ENCODE measurements at regions not wholly inside any gene's neighbourhood (a gene's known extent, or its start where the extent isn't known, plus 50 kb on each side); places are given as distances from the start of the nearest gene placed in this dataset.
"Not testable (repeated sequence)": the region's sequence is repeated elsewhere in the genome, so short reads cannot be mapped to it uniquely, and the experiment has no call there.

DNA sequence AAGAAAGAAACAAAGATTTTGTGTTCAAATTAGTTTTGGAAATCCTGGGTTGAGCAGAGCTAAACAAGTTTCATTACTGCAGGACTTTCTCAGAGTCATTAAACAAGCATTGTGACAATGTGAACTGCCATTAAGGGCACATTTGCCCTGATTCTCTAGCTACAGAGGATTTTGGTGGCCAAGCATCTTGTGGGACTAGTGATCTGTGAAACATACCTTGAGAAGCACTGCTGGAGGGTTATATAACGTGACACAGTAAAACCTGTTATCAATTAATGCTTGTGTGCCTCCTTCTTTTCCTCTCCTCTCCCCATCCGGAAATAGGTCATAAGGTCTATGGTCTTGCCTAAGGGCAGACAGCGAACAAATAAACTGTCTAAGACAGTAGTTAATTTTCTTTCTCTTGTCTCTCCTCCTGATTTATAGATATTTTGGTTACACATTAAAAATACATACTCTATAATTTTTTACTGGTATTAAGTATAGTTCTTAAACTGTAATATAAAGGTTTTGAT lies 167.3 kb upstream of the NANOGP8 start:
- TF ChIP-seq, protein P1, sequence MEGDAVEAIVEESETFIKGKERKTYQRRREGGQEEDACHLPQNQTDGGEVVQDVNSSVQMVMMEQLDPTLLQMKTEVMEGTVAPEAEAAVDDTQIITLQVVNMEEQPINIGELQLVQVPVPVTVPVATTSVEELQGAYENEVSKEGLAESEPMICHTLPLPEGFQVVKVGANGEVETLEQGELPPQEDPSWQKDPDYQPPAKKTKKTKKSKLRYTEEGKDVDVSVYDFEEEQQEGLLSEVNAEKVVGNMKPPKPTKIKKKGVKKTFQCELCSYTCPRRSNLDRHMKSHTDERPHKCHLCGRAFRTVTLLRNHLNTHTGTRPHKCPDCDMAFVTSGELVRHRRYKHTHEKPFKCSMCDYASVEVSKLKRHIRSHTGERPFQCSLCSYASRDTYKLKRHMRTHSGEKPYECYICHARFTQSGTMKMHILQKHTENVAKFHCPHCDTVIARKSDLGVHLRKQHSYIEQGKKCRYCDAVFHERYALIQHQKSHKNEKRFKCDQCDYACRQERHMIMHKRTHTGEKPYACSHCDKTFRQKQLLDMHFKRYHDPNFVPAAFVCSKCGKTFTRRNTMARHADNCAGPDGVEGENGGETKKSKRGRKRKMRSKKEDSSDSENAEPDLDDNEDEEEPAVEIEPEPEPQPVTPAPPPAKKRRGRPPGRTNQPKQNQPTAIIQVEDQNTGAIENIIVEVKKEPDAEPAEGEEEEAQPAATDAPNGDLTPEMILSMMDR (IDR thresholded peaks at IDR 0.05), result no peak
- TF ChIP-seq POLR2A (IDR thresholded peaks at IDR 0.05) (no peak), EP300 (IDR thresholded peaks at IDR 0.05) (no peak)
- Histone ChIP-seq H3K36me3 (peaks cover 0 to 4% (median 0%) of the 10 kb centered on the region in 3 donors), H3K27me3 (no peaks in the 10 kb centered on the region), H3K4me3 (no peak overlapping the region), H3K9me3 (no peaks in the 10 kb centered on the region), H3K27ac (no peak overlapping the region), H3K4me1 (no peaks in the 10 kb centered on the region)
- DNase-seq (ENCODE audit: low spot score in 2 of 2), result no peak
- 53 to 62% methylated on average over 3 of the region's 3 CpGs for WGBS, 2 donors

DNA sequence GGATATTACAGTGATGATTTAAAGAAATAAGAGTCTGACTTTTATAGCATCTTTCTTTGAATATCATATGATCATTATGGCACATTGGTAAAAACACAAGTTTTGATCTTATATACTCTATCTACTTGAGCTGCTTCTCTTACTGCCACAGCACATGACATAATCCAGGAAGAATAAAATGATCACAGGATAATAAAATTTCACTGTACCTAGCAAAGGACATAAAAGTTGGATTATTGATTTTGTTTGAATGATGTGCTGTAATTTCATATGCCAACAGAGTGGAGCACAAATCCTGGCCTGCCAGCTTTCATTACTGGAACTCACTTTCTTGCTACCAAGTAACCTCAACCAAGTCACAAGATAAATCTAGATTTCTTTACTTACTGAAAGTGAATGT lies 162.1 kb upstream of the NANOGP8 start:
- no peak for DNase-seq (ENCODE audit: low spot score in 2 of 2)
- Histone ChIP-seq H3K27ac (no peak overlapping the region), H3K4me1 (no peaks in the 10 kb centered on the region), H3K36me3 (no peaks in the 10 kb centered on the region), H3K9me3 (no peaks in the 10 kb centered on the region), H3K27me3 (no peaks in the 10 kb centered on the region), H3K4me3 (no peak overlapping the region)
- TF ChIP-seq EP300 (IDR thresholded peaks at IDR 0.05), result no peak
- TF ChIP-seq, protein P1 (IDR thresholded peaks at IDR 0.05), result no peak
- TF ChIP-seq POLR2A (IDR thresholded peaks at IDR 0.05), result no peak

GRCh38 chr15:35246451-35246850 lies 161.4 kb upstream of the NANOGP8 start:
- H3K27me3 ChIP-seq, result no peaks in the 10 kb centered on the region
- H3K9me3 ChIP-seq, result no peaks in the 10 kb centered on the region
- WGBS, 2 donors, result 61 to 70% methylated on average over 4 of the region's 4 CpGs
- no peaks in the 10 kb centered on the region for H3K36me3 ChIP-seq
- no peak overlapping the region for H3K4me3 ChIP-seq
- TF ChIP-seq, protein P1 (IDR thresholded peaks at IDR 0.05), result no peak
- TF ChIP-seq EP300 (IDR thresholded peaks at IDR 0.05) (no peak), POLR2A (IDR thresholded peaks at IDR 0.05) (no peak)
- DNase-seq (ENCODE audit: low spot score in 2 of 2), result no peak
- no peaks in the 10 kb centered on the region for H3K4me1 ChIP-seq
- no peak overlapping the region for H3K27ac ChIP-seq

DNA sequence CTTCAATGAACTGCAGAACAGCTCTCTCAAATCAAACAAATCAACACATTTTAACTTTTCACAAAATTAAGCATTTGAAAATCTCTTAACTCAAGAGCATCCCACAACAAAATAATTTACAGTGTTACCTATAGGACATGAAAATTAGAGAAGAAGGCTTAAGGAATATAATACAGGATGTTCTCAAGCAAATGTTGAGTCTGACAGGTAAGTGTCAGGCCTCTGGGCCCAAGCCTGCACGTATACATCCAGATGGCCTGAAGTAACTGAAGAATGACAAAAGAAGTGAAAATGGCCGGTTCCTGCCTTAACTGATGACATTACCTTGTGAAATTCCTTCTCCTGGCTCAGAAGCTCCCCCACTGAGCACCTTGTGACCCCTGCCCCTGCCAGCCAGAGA lies 160.6 kb upstream of the NANOGP8 start:
- H3K36me3 ChIP-seq; H3K27me3 ChIP-seq; DNase-seq (ENCODE audit: low spot score in 2 of 2); H3K9me3 ChIP-seq; H3K27ac ChIP-seq; H3K4me1 ChIP-seq; H3K4me3 ChIP-seq: not testable (repeated sequence)
- 58 to 69% methylated on average over 2 of the region's 2 CpGs for WGBS, 2 donors

DNA sequence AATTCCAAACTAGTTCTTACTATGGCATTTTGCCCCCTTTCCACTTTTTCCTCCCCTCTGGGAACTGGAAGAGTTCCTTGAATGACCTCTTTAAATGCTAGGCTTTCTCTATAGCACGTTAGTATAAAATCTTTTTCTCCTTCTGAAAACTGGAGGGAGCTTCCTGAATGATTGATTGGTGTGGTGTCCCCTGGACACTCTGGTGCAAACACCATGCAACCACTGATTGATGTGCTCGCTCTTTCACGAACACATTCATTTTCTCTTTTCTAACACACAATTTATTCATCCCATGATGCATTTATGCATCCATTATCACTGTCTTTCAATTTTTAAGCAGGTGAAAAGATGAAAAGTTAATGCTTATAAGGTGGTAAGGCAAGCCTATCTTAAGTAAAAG lies 159.1 kb upstream of the NANOGP8 start:
- TF ChIP-seq, protein P1 (IDR thresholded peaks at IDR 0.05), result no peak
- TF ChIP-seq POLR2A (IDR thresholded peaks at IDR 0.05) (no peak), EP300 (IDR thresholded peaks at IDR 0.05) (no peak)
- no peak overlapping the region for H3K4me3 ChIP-seq
- DNase-seq (ENCODE audit: low spot score in 2 of 2), result no peak
- no peak overlapping the region for H3K27ac ChIP-seq
- no peaks in the 10 kb centered on the region for H3K9me3 ChIP-seq
- no peaks in the 10 kb centered on the region for H3K27me3 ChIP-seq
- H3K4me1 ChIP-seq, result no peaks in the 10 kb centered on the region
- H3K36me3 ChIP-seq, result no peaks in the 10 kb centered on the region
- 62 to 68% methylated on average over 3 of the region's 3 CpGs for WGBS, 2 donors

DNA sequence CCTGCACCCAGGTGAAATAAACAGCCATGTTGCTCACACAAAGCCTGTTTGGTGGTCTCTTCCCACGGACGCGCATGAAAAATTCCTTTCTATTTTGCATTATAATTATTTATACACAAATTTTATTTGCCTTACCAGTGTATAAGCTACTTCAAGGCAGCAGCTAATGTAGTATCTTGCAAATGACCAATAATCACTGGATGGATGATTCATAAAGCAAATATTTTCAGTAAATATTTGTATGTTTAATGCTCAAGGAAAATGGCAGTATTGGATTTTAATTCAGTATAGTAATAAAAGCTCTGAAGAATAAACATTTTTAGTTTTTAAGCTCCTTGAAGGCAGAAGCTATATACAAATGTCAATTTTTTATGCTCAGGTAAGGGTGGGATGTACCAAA lies 158.7 kb upstream of the NANOGP8 start:
- Histone ChIP-seq H3K4me1 (no peaks in the 10 kb centered on the region), H3K36me3 (no peaks in the 10 kb centered on the region), H3K9me3 (no peaks in the 10 kb centered on the region), H3K4me3 (no peak overlapping the region), H3K27ac (no peak overlapping the region), H3K27me3 (no peaks in the 10 kb centered on the region)
- 95 to 100% methylated on average over 3 of the region's 3 CpGs for WGBS, 2 donors
- DNase-seq (ENCODE audit: low spot score in 2 of 2), result no peak
- TF ChIP-seq, protein P1 (IDR thresholded peaks at IDR 0.05), result no peak
- no peak for TF ChIP-seq POLR2A (IDR thresholded peaks at IDR 0.05)
- no peak for TF ChIP-seq EP300 (IDR thresholded peaks at IDR 0.05)

- not testable (repeated sequence) for H3K36me3 ChIP-seq; DNase-seq (ENCODE audit: low spot score in 2 of 2); H3K27me3 ChIP-seq; H3K4me3 ChIP-seq; H3K9me3 ChIP-seq; H3K27ac ChIP-seq; H3K4me1 ChIP-seq
- WGBS, 2 donors, result 88 to 95% methylated on average over 6 of the region's 6 CpGs
Observed at GRCh38 chr15:35239693-35240092, 154.6 kb upstream of the NANOGP8 start.

DNA sequence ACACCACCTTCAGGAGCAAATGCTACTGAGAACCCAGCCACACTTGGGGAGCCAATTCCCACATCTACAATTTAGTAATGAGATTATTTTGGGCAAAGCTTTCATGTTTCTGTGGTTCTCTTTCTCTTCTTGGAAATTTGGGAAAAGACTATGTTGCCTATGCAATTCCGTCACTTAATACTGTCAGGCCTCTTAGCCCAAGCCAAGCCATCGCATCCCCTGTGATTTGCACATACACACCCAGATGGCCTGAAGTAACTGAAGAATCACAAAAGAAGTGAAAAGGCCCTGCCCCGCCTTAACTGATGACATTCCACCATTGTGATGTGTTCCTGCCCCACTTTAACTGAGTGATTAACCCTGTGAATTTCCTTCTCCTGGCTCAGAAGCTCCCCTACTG lies 153.4 kb upstream of the NANOGP8 start:
- not testable (repeated sequence) for H3K4me3 ChIP-seq; H3K36me3 ChIP-seq; H3K27ac ChIP-seq; H3K9me3 ChIP-seq; H3K4me1 ChIP-seq; DNase-seq (ENCODE audit: low spot score in 2 of 2); H3K27me3 ChIP-seq
- 93 to 96% methylated on average over 3 of the region's 3 CpGs for WGBS, 2 donors
